Fibroblast of the aortic adventitia (primary cell): ENCODE measurements at regions not wholly inside any gene's neighbourhood (a gene's known extent, or its start where the extent isn't known, plus 50 kb on each side); places are given as distances from the start of the nearest gene placed in this dataset.
"Not testable (repeated sequence)": the region's sequence is repeated elsewhere in the genome, so short reads cannot be mapped to it uniquely, and the experiment has no call there.

Experiments
- DNase-seq: peaks from one replicate; pipeline ENCODE4 v3.0.0-alpha.2; 2010; ENCODE audit warnings: low read depth
- H3K4me3 ChIP-seq: 2 replicates; pipeline ENCODE4 v1.5.1; 2011; ENCODE audit warnings: low read depth, mild to moderate bottlenecking, control low read depth, low read length, moderate library complexity
- CTCF ChIP-seq: IDR thresholded peaks from 2 replicates; pipeline ENCODE4 v1.5.1; 2011; ENCODE audit warnings: mild to moderate bottlenecking, low read length, control low read depth, inconsistent platforms; ENCODE audit not compliant: insufficient read depth

- DNase-seq = no peak
- H3K4me3 ChIP-seq = no peak overlapping the region
- no peak for TF ChIP-seq CTCF
Measured at GRCh38 chr20:56900252-56900651, 271.1 kb downstream of the TFAP2C start.

GRCh38 chr20:56903421-56903820 is 274.3 kb downstream of the TFAP2C start:
- H3K4me3 ChIP-seq = no peak overlapping the region
- DNase-seq = no peak
- TF ChIP-seq CTCF = no peak

- no peak for TF ChIP-seq CTCF
- DNase-seq = no peak
- no peak overlapping the region for H3K4me3 ChIP-seq
Measured at GRCh38 chr20:56903858-56904257, 274.8 kb downstream of the TFAP2C start.

- no peak overlapping the region for H3K4me3 ChIP-seq
- no peak for TF ChIP-seq CTCF
- no peak for DNase-seq
Measured at GRCh38 chr20:56909918-56910714, 281.0 kb downstream of the TFAP2C start.

- no peak for TF ChIP-seq CTCF
- H3K4me3 ChIP-seq = no peak overlapping the region
- no peak for DNase-seq
Measured at GRCh38 chr20:56911946-56912345, 282.8 kb downstream of the TFAP2C start.

GRCh38 chr20:56914532-56914931 is 285.4 kb downstream of the TFAP2C start:
- no peak for DNase-seq
- no peak overlapping the region for H3K4me3 ChIP-seq
- no peak for TF ChIP-seq CTCF

GRCh38 chr20:56916345-56916622 is 287.2 kb downstream of the TFAP2C start:
- DNase-seq = no peak
- no peak overlapping the region for H3K4me3 ChIP-seq
- no peak for TF ChIP-seq CTCF

- H3K4me3 ChIP-seq, DNase-seq: not testable (repeated sequence)
Measured at GRCh38 chr20:56920041-56920440, 290.9 kb downstream of the TFAP2C start.
